Uterus (tissue), 2 donors: ENCODE measurements at regions not wholly inside any gene's neighbourhood (a gene's known extent, or its start where the extent isn't known, plus 50 kb on each side); places are given as distances from the start of the nearest gene placed in this dataset.

Experiments
- POLR2A ChIP-seq, 2 donors: fragments of 450-650 bp; IDR thresholded peaks; one replicate each; pipeline ENCODE4 v1.6.1; 2016; ENCODE audit warnings: antibody characterized with exemption in 2 of 2, mild to moderate bottlenecking in 1 of 2, moderate library complexity in 1 of 2
- TF ChIP-seq, protein P1 (sequence below), 4 experiments: fragments of 200-600 bp in 2 of 4; fragments of 450-650 bp in 2 of 4; sonication (generic) in 2 of 4; IDR thresholded peaks; one replicate each; pipeline ENCODE4 v1.5.1; 2016 to 2019; ENCODE audit warnings: antibody characterized with exemption in 4 of 4, mild to moderate bottlenecking in 2 of 4, moderate library complexity in 1 of 4

DNA sequence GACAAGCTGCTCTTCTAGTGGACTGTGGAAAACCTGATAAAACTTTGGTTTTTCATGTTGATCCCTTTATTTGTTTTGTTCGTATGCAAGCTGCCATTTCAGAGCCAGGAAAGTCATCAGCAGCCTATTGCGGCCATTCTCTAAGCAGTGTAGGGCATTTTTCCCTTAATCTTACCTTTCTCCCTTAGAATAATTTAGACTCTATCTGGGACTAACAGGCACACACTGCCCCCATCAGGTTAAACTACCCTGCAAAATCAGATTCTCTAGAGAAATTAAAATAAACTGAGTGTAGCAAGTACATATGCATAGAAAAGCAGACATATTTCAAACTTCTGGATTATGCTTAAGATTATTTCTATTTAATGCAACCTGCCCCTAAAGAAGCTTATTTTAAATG lies 347.5 kb downstream of the METTL4 start:
- TF ChIP-seq POLR2A (IDR thresholded peaks at IDR 0.05): no peak
- TF ChIP-seq, protein P1, sequence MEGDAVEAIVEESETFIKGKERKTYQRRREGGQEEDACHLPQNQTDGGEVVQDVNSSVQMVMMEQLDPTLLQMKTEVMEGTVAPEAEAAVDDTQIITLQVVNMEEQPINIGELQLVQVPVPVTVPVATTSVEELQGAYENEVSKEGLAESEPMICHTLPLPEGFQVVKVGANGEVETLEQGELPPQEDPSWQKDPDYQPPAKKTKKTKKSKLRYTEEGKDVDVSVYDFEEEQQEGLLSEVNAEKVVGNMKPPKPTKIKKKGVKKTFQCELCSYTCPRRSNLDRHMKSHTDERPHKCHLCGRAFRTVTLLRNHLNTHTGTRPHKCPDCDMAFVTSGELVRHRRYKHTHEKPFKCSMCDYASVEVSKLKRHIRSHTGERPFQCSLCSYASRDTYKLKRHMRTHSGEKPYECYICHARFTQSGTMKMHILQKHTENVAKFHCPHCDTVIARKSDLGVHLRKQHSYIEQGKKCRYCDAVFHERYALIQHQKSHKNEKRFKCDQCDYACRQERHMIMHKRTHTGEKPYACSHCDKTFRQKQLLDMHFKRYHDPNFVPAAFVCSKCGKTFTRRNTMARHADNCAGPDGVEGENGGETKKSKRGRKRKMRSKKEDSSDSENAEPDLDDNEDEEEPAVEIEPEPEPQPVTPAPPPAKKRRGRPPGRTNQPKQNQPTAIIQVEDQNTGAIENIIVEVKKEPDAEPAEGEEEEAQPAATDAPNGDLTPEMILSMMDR (IDR thresholded peaks at IDR 0.05): peak; percentile 33 to 52 (median 38)
